ENCODE measurements at regions not wholly inside any gene's neighbourhood (a gene's known extent, or its start where the extent isn't known, plus 50 kb on each side); places are given as distances from the start of the nearest gene placed in this dataset.

DNA sequence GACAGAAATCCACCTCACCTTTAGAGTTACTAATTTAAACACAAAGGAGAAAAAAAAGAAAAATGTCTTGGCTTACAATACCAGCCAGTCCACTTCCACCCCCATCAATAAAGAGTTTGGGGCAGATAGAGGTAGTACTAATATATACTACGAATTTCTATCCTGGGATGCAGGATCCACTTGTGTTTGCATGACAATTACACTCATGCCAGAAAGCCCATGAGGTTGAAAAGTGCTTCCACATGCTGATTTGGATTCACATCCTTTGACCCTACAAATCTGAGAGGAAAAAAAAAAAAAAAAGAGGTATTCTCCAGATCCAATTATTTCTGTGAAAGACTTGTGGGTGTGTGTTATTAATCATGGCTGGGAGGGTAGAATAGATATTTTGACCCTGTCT lies 335.2 kb downstream of the SLITRK1 start:
- TF ChIP-seq, protein P1, sequence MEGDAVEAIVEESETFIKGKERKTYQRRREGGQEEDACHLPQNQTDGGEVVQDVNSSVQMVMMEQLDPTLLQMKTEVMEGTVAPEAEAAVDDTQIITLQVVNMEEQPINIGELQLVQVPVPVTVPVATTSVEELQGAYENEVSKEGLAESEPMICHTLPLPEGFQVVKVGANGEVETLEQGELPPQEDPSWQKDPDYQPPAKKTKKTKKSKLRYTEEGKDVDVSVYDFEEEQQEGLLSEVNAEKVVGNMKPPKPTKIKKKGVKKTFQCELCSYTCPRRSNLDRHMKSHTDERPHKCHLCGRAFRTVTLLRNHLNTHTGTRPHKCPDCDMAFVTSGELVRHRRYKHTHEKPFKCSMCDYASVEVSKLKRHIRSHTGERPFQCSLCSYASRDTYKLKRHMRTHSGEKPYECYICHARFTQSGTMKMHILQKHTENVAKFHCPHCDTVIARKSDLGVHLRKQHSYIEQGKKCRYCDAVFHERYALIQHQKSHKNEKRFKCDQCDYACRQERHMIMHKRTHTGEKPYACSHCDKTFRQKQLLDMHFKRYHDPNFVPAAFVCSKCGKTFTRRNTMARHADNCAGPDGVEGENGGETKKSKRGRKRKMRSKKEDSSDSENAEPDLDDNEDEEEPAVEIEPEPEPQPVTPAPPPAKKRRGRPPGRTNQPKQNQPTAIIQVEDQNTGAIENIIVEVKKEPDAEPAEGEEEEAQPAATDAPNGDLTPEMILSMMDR (conservative IDR thresholded peaks at IDR 0.05; ENCODE audit: low read length) = no peak
- TF ChIP-seq EZH2phosphoT487 (IDR thresholded peaks at IDR 0.05; ENCODE audit: borderline replicate concordance, low read depth, low read length) = no peak
